ENCODE measurements at regions not wholly inside any gene's neighbourhood (a gene's known extent, or its start where the extent isn't known, plus 50 kb on each side); places are given as distances from the start of the nearest gene placed in this dataset.

DNA sequence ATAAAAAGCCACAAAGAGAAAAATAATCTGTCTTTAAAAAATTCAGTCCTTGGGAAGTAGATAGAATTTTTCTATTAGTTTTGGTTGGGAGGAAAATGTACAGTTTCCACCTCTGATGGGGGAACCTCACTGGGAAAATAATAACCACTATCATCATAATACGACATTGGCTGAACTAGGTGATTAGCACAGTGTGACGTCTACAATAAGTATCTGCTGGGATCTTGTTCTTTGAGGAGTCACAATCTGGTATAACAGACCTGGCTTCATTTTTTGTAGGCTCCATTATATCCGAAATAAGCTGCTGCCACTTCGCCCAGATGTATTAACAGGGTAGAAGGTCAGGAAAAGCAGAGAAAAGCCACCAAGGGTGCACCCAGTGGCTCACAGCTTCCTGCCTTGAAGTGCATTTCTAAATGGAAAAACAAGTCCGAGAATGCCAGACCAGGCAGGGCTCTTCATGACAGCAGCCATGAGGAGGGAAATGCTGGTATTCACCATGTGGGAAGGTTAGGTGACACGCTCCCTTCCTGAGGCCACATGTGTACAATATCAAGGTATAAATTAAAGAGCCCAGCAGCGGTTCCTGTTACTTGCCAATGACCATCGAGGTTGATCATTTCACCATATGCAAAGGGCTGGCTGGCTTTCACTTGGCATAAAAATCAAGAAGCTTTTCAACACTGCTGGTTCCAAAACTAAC lies 152.8 kb downstream of the PRELID2 start:
- TF ChIP-seq, protein P1, sequence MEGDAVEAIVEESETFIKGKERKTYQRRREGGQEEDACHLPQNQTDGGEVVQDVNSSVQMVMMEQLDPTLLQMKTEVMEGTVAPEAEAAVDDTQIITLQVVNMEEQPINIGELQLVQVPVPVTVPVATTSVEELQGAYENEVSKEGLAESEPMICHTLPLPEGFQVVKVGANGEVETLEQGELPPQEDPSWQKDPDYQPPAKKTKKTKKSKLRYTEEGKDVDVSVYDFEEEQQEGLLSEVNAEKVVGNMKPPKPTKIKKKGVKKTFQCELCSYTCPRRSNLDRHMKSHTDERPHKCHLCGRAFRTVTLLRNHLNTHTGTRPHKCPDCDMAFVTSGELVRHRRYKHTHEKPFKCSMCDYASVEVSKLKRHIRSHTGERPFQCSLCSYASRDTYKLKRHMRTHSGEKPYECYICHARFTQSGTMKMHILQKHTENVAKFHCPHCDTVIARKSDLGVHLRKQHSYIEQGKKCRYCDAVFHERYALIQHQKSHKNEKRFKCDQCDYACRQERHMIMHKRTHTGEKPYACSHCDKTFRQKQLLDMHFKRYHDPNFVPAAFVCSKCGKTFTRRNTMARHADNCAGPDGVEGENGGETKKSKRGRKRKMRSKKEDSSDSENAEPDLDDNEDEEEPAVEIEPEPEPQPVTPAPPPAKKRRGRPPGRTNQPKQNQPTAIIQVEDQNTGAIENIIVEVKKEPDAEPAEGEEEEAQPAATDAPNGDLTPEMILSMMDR (IDR thresholded peaks at IDR 0.05; ENCODE audit: insufficient read depth, low read length), result no peak
- TF ChIP-seq GABPA (IDR thresholded peaks at IDR 0.05; ENCODE audit: low read depth) (no peak), POLR2AphosphoS5 (IDR thresholded peaks at IDR 0.05; ENCODE audit: low read depth) (no peak)
